Testis (tissue), 2 donors: ENCODE measurements at regions not wholly inside any gene's neighbourhood (a gene's known extent, or its start where the extent isn't known, plus 50 kb on each side); places are given as distances from the start of the nearest gene placed in this dataset.

Experiments
- CTCF ChIP-seq, 3 experiments: fragments of 450-650 bp in 2 of 3; fragments of 200-600 bp in 1 of 3; sonication (generic) in 1 of 3; IDR thresholded peaks; one replicate each; pipeline ENCODE4 v1.5.1; 2016 to 2019; ENCODE audit warnings: antibody characterized with exemption in 3 of 3, mild to moderate bottlenecking in 2 of 3, moderate library complexity in 1 of 3
- POLR2A ChIP-seq: fragments of 450-650 bp; IDR thresholded peaks from one replicate; pipeline ENCODE4 v1.6.1; 2017; ENCODE audit warnings: antibody characterized with exemption, mild to moderate bottlenecking, moderate library complexity

- no peak for TF ChIP-seq POLR2A
- TF ChIP-seq CTCF (IDR thresholded peaks at IDR 0.05) = no peak
Observed at GRCh38 chr10:10125676-10126075, 892.0 kb upstream of the CELF2 start.
